VCaP (cell line): ENCODE measurements at regions not wholly inside any gene's neighbourhood (a gene's known extent, or its start where the extent isn't known, plus 50 kb on each side); places are given as distances from the start of the nearest gene placed in this dataset.

Experiments
- H3K27ac ChIP-seq: fragments of 450-650 bp; 2 replicates; pipeline ENCODE4 v1.5.1; 2017
- CTCF ChIP-seq: fragments of 450-650 bp; conservative IDR thresholded peaks from 2 replicates; pipeline ENCODE4 v1.5.1; 2017; ENCODE audit warnings: mild to moderate bottlenecking, moderate library complexity

GRCh38 chr10:112053895-112054294 is 129.7 kb downstream of the GPAM start:
- no peak for TF ChIP-seq CTCF
- no peak overlapping the region for H3K27ac ChIP-seq

DNA sequence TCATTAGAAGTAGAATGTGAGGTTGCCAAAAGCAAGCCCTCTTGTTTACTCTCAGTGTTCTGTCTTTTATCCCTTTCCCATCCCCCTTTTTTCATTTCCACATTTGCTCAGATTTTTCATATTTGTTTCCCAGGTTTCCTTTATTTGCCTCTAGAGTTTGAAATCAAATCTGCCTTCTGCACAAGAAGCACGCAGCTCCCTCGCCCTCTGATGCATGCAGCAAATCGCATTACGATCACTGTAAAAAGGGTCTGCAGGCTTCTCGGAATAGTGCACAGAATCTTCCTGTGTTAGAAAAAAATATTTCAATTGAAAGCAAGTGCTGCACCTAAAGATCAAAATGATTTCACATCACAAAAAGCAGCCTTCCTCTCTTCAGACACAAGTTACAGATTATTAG is 129.0 kb downstream of the GPAM start:
- TF ChIP-seq CTCF = no peak
- H3K27ac ChIP-seq = no peak overlapping the region

- no peak for TF ChIP-seq CTCF
- H3K27ac ChIP-seq = no peak overlapping the region
Measured at GRCh38 chr10:112057072-112057471, 126.5 kb downstream of the GPAM start.

- TF ChIP-seq CTCF = no peak
- no peak overlapping the region for H3K27ac ChIP-seq
Measured at GRCh38 chr10:112059220-112059619, 124.3 kb downstream of the GPAM start.

- no peak for TF ChIP-seq CTCF
Measured at GRCh38 chr10:112071596-112072133, 111.9 kb downstream of the GPAM start.

GRCh38 chr10:112078003-112078402 is 105.6 kb downstream of the GPAM start:
- H3K27ac ChIP-seq = no peak overlapping the region
- no peak for TF ChIP-seq CTCF

More at GRCh38 chr10:112071596-112072133, 111.9 kb downstream of the GPAM start:
- H3K27ac ChIP-seq = no peak overlapping the region

- no peak overlapping the region for H3K27ac ChIP-seq
- no peak for TF ChIP-seq CTCF
Measured at GRCh38 chr10:112080231-112080630, 103.3 kb downstream of the GPAM start.

DNA sequence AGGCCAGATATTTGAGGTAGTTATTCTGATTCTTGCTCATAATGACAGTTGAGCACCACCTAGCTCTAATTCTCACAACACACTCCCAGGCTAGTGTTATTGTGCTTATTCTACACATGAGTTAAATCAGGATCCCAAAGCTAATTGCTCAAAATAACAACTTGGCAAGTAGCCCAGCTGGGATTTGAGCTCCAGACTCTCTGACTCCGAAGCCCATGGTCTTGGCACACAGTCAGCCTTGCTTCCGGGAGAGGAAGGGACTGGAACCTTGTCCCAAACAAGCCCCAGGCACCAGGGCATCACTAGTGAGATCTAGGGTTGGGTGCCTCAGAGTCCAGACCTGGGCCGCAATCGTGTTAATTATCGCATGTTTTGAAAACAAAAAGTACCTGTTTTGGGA is 101.4 kb downstream of the GPAM start:
- peak overlapping the region; percentile 37; the same call in 1 of the 2 replicates for H3K27ac ChIP-seq

More for the DNA sequence above, 101.4 kb downstream of the GPAM start:
- TF ChIP-seq CTCF = no peak
